Effector memory CD8-positive, alpha-beta T cell (primary cell): ENCODE measurements at regions not wholly inside any gene's neighbourhood (a gene's known extent, or its start where the extent isn't known, plus 50 kb on each side); places are given as distances from the start of the nearest gene placed in this dataset.

Source experiments
- ATAC-seq: fragments of 150-1000 bp; cut with Tn5 transposase; replicated peaks from 2 replicates; pipeline ENCODE4 v1.10.0; 2021; ENCODE audit warnings: mild to moderate bottlenecking, moderate library complexity
- DNase-seq, 3 experiments: peaks; one replicate each; pipeline ENCODE4 v3.0.0; 2021
- H3K27ac Mint-ChIP-seq, 2 donors: one replicate each; pipeline ENCODE4 v1.8.0; 2022; ENCODE audit warnings: mild to moderate bottlenecking in 2 of 2, mixed read lengths in 2 of 2, moderate library complexity in 2 of 2
- H3K27me3 Mint-ChIP-seq, 2 donors: one replicate each; pipeline ENCODE4 v1.8.0; 2022; ENCODE audit warnings: mixed read lengths in 2 of 2
- H3K36me3 Mint-ChIP-seq: one replicate; pipeline ENCODE4 v1.8.0; 2022; ENCODE audit warnings: mild to moderate bottlenecking, moderate library complexity, mixed read lengths; ENCODE audit not compliant: insufficient read depth
- H3K4me1 Mint-ChIP-seq, 2 donors: one replicate each; pipeline ENCODE4 v1.8.0; 2022; ENCODE audit warnings: low read depth in 2 of 2, mixed read lengths in 2 of 2
- H3K4me3 Mint-ChIP-seq, 2 donors: one replicate each; pipeline ENCODE4 v1.8.0; 2022; ENCODE audit warnings: mild to moderate bottlenecking in 2 of 2, mixed read lengths in 2 of 2, moderate library complexity in 2 of 2
- H3K9me3 Mint-ChIP-seq, 2 donors: one replicate each; pipeline ENCODE4 v1.8.0; 2022; ENCODE audit warnings: mixed read lengths in 2 of 2

GRCh38 chr6:81808851-81809570 is 56.5 kb upstream of the TENT5A start:
- H3K27me3 Mint-ChIP-seq, result peaks cover 5 to 14% of the 10 kb centered on the region in 2 donors
- ATAC-seq (no peak), DNase-seq (no peak)
- no peak overlapping the region for H3K27ac Mint-ChIP-seq
- no peak overlapping the region for H3K4me3 Mint-ChIP-seq
- H3K4me1 Mint-ChIP-seq, result peaks cover 0 to 2% of the 10 kb centered on the region in 2 donors
- no peaks in the 10 kb centered on the region for H3K36me3 Mint-ChIP-seq
- no peaks in the 10 kb centered on the region for H3K9me3 Mint-ChIP-seq

DNA sequence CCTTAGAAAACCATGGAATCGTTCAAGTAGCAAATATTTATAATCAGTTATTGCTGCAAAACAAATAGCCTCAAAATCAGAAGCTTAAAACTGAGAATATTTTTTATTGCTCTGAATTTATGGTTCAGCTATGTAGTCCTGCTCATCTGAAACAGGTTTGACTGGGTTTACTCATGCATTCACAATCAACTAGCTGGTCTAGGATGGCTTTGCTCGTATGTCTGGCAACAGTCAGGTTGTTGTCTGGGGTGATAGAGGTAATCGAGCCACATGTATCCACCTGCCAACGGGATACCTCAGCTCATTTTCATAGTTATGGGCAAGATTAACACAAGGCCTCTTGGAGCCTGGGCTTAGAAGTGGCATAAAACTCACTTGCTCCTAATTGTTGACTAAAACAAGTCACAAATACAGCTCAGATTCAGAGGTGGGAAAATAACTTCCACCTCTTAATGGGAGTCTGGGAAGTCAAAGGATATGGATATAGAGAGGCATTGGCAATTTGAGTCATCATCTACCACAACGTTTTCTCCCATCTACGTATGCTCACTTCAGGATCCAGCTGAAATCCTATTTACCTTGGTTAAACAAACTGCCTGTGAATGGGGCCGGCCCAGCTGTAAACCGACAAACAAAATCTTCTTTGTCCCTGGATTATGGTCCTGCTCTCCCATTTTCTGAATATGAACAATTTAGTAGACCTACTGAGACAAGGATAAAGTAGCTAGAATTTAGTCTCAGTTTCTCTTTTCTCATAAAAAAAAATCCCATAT is 54.5 kb upstream of the TENT5A start:
- H3K27ac Mint-ChIP-seq, result no peak overlapping the region
- DNase-seq (no peak), ATAC-seq (no peak)
- H3K4me3 Mint-ChIP-seq, result no peak overlapping the region
- no peaks in the 10 kb centered on the region for H3K9me3 Mint-ChIP-seq
- H3K36me3 Mint-ChIP-seq, result no peaks in the 10 kb centered on the region
- H3K4me1 Mint-ChIP-seq, result no peaks in the 10 kb centered on the region
- peaks cover under 1 to 3% of the 10 kb centered on the region in 2 donors for H3K27me3 Mint-ChIP-seq

GRCh38 chr6:81802356-81802755 is 49.9 kb upstream of the TENT5A start:
- DNase-seq, result no peak
- H3K36me3 Mint-ChIP-seq, result no peaks in the 10 kb centered on the region
- H3K4me3 Mint-ChIP-seq, result no peak overlapping the region
- H3K27ac Mint-ChIP-seq, result no peak overlapping the region
- H3K4me1 Mint-ChIP-seq, result no peaks in the 10 kb centered on the region
- no peak for ATAC-seq
- no peaks in the 10 kb centered on the region for H3K9me3 Mint-ChIP-seq
- no peaks in the 10 kb centered on the region for H3K27me3 Mint-ChIP-seq
